HG03575 (cell line): ENCODE measurements at regions not wholly inside any gene's neighbourhood (a gene's known extent, or its start where the extent isn't known, plus 50 kb on each side); places are given as distances from the start of the nearest gene placed in this dataset.
"Not testable (repeated sequence)": the region's sequence is repeated elsewhere in the genome, so short reads cannot be mapped to it uniquely, and the experiment has no call there.

Source experiments
- ATAC-seq: cut with Tn5 transposase; IDR thresholded peaks from one replicate; pipeline ENCODE4 v1.9.1; 2021; ENCODE audit not compliant: unreplicated experiment, insufficient number of reproducible peaks, low FRiP score; ENCODE audit errors: extremely low read depth

DNA sequence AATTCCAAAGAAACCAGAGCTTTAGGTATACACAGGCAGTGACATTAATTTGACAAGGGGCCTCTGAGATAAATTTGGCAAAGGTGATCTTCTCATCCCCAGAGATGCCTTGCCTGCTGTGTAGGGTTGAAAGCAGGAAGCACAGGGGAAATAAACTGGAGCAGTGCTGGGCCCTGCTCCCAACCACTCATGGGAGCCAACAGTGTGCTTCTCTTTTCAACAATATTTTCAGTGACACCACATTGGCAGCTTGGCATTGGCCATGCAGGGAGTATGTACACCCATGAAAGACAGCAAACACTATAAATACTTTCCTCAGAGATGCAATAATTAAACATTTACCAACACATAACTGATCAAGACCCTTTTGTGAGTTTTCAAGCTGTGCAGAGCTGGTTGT is 90.7 kb upstream of the F13A1 start:
- ATAC-seq, result no peak

DNA sequence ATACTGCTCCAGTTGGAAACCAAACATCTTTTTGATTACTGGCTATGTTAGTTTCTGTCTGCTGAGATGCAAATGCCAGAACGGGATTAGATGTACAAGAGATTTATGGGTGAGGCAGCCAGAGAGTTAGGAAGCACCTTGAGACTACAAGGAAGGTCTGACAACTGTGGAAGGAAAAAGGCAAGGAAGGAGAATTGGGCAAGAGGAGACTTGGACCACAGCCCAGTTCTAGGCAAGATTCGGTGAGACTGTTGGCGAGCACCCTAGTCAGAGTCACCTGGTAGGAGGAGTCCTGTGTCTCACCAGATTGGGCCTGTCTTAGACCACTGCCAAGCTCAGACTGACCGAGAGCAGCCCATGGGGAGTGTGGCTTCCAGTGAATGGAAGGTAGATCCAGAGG is 91.8 kb upstream of the F13A1 start:
- no peak for ATAC-seq

DNA sequence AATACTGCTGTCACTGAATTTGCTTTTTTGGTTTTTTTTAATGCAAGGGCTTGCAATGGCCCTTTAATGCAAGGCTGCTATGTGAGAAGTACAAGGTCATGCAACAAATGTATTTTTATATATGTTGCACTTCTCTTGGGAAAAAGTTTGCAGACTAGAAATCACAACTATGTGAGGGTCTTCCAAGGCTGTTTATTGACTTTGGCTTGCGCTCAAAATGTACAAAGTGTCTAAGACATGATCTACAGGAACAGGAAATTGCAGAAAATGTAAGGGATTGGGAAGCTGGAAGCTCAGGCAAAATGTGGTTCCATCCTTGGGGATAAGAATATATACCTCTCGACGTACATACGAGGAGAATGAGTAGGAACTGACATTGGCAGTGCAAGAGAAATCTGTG is 92.2 kb upstream of the F13A1 start:
- no peak for ATAC-seq

DNA sequence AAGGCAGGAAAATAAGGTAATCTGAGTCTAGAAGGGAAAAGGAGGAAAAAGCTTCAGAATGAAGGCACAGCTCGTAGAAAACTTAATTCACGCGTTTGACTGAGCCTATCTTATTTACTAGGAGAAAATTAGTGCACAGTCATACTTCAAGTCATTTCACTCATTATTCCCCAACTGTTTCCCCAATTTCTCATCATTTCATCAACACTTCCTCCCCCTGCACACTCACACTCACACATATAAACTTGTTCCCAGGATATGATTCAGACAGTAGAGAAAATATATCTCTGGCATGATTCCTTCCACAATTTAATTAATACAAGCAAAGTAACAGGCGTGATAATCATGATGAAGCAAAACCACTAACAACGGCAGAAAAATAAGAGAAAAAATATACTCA is 94.5 kb upstream of the F13A1 start:
- ATAC-seq, result no peak

DNA sequence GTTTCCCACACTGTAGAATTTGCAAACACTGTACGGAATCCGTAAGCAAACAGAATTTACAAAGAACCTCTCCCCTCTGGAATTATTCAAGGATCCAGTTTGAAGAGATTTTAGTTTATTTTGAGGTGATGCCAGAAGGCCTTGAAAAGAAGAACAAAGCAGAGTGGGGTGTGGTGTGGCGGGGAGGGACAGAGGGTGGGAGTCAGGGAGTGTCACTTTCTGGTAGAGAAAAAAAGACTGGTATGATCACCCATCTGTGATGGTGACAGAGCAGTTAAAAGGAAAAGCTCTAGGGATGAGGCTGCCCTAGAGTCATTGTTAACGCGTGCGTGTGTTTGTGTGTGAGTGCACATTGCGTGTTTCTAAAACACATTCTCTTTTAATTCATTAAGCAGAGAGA is 97.0 kb upstream of the F13A1 start:
- ATAC-seq, result no peak

DNA sequence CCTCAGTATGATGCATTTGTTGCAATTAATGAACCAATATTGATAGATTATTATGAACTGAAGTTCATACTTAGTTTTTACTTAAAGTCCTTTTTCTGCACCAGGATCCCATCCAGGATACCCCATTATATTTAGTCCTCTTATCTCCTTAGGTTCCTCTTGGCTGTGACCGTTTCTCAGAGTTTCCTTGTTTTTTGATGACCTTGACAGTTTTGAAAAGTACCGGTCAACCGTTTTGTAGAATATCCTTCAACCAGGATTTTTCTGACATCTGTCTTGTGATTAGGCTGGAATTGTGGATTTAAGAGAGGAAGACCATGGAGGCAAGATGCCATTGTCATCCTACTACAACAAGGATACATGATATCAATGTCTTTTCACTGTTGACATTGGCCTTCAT is 98.0 kb upstream of the F13A1 start:
- ATAC-seq, result no peak

DNA sequence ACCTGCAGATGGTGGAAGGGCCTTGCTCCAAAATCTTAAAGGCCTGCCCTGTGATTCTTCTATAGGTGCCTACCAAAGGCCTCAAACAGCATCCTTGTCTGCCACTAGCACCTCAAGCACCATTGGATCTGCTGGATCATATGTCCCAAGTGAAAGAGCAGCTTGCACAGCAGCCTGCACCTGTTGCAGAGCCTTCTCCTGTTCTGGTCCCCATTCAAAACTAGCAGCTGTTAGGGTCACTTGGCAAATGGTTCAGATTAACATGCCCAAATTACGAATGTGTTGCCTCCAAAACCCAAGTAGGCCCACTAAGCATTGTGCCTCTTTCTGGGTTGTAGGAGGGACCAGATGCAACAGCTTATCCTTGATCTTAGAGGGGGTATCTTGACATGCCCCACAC is 99.6 kb upstream of the F13A1 start:
- ATAC-seq, result no peak

DNA sequence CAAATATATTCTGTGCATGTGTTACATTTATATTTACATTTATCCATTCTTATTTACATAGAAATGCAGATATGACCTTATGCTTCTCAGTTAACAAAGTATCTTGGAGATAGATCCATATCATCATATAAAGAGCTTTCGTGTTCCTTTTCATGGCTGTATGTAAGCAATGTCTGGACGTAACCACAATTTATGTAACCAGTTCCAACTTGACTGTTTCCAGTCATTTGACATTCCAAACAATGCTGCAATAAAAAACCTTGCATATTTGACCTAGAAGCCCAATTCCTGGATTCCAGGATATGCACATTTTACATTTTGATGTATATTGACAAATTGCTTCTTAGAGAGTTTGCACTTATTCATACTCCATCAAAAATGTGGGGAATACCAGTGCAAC is 113.7 kb upstream of the F13A1 start:
- no peak for ATAC-seq

DNA sequence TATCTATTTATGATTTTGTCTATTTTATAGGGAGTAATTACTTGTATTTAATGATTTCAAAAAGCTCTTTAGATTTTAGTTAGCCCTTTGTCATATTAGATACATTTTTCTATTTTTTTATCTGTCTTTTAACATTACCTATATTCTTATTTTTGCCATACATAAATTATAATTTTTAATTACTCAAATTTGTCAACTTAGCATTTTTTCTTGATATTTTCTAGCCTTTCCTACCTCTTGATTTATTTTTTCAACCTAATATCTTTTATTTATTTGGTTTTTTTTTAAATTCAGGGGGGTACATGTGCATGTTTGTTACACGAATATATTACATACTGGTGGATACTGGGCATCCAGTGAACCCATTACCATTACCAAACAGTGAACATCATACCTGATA is 114.3 kb upstream of the F13A1 start:
- no peak for ATAC-seq

DNA sequence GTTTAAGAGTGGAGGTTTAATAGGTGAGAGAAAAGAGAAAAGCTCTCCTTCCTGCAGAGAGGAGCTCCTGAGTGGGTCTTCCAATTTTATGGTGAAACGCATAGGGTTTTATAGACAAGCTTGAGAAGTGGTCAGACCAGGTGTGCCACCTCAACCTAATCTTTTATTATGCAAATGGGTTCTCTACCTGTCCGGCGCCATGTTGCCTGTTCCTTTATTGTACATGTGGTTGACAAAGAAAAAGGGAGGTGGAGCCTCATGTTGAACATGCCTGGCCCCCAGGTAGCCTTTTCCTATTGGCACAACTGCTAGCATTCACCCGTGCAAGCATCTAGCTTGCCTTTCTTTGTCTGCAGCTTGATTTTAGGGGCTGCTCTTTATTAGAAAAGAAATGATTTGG is 115.9 kb upstream of the F13A1 start:
- ATAC-seq, result no peak

DNA sequence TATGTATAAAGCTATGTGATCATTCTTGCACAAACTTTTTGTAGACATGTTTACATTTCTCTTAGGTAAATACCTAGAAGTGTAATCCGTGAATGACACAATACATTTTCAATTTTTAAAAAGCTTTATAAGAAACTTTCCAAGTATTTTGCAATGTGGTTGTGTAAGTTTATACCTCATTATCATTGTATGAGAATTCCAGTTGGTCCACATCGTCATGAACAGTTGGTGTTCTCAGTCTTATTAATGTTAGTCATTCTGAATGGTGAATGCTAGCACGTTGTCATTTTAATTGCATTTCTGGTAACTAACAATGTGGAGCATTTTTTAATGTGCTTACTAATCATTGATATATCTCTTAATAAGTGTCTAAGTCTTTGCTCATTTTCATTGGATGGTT is 116.5 kb upstream of the F13A1 start:
- ATAC-seq, result no peak

DNA sequence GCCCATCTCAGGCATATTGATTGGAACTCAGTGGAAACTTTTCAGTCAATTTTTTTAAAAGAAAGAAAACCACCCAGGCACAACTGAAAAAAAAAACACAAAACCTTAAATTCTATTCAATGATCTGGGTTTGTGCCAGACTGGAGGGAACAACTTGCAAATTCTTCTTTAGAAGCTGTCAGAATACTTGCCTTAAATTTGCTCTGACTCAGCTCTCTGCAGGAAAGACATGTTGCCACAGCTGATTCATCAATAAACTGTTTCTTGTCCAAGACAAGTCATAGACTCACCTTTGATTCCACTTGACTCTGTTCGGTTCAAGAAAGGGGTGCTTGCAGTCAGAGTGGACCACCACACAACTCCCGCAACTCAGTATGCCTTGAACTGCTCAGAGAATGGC is 117.8 kb upstream of the F13A1 start:
- no peak for ATAC-seq

DNA sequence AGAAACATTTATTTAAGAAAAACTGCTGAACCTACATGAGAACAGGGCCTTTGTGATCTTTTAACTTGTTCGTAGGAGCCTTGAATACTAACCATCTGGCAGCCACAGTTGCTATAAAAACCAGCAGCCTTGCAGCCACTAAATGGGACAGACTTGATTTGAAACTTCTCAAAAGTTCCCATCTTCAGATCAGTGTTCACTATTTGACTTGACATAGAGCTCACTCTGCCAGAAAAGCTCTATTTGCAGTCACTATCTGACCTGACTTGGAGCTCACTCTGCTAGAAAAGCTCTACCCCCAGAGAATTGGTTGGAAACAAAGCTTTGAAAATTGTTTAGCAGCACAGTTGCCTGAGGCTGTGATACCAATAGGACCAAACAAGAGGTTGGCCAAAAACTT is 119.3 kb upstream of the F13A1 start:
- no peak for ATAC-seq

DNA sequence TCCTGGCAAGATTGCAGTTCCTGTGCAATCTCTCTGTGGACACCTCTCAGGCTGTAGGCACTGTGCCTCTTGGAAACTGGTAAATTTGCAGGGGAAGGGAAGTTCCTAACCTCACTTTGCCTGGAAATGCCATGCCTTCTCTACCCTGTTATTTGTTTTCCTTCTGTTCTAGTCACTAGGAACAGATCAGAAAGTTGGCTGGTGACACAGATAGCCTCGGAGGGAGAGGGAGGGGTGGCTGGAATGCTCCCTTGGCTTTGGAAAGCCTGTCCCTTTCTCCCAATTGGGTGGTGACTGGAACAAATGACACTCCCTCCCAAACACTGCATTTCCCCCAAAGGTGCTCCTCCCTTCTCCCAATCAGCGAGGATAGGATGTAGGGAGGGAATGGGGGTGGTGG is 131.5 kb upstream of the F13A1 start:
- ATAC-seq, result no peak

DNA sequence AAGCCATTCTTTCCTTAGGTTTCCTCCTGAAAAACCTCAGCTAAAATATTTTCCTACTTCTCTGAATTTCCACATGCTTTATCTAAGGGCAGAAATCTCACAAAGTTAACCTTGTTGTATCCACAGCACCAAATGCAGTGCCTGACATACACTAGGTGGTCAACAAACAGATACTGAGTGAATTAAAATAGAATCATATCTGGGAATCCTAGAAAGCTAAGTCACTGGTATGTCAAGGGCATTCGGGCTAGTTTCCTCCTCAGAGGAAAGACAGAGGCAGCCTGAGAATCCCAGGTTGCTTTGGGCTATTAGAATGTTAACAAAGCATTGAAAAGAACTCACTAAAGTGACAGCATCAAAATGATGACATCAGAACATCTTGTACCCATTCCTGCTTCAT is 132.7 kb upstream of the F13A1 start:
- ATAC-seq, result no peak

DNA sequence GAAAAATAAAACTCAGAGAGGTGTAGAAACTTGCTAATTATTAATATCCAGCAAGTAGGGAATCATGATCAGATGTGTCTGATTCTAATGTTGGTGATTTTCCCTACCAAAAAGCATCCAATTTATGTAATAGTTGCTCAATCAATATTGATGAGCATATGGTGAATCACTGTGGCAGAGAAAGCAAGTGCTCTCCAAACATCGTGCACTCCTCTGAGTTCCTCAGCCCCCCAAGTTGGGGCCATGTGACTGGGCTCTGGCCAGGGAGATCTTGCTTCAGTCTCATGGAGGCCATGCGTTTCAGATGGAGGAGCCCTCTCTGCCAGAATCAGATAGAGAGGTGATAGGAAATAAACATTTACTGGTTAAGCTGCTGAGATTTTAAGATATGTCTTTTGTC is 133.2 kb upstream of the LY86 start:
- ATAC-seq, result no peak

DNA sequence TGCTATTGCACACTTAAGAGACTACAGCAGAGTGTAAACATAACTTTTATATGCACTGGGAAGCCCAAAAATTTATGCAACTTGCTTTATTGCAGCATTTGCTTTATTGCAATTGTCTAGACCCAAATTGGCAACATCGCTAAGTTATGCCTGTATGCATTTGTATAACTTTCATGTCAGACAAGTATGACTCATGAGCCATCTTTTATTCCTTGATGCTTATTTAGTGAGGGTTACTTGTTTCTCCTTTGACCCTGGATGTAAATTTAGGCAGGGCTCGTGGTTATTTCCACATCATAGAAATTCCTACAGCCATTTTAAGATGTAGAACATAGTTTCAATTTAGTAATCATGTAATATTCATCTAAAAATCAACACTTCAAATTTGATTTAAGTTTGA is 130.3 kb upstream of the LY86 start:
- ATAC-seq, result no peak

DNA sequence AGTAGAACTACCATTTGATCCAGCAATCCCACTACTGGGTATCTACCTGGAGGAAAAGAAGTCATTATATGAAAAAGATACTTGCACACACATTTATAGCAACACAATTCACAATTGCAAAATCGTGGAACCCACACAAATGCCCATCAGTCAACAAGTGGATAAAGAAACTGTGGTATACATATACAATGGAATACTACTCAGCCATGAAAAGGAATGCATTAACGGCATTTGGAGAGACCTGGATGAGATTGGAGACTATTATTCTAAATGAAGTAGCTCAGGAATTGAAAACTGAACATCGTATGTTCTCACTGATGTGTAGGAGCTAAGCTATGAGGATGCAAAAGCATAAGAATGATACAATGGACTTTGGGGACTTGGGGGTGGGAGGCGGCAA is 128.6 kb upstream of the LY86 start:
- ATAC-seq, result not testable (repeated sequence)

DNA sequence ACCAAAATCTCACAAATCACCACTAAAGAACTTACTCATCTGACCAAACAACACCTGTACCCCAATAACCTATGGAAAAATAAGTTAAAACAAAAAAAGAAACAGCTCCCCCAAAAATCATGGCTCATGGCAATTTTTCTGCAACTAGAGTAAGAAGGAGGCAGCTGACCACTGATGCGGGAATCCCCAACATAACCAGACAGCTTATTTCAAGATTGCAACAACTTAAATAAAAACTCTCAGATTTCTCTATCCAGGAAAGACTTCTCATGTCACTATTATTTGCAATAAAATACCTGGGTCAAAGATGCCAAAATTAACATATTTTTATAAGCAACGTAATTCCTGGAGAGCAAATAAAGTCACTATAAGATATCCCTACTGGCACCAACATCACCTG is 128.1 kb upstream of the LY86 start:
- no peak for ATAC-seq

DNA sequence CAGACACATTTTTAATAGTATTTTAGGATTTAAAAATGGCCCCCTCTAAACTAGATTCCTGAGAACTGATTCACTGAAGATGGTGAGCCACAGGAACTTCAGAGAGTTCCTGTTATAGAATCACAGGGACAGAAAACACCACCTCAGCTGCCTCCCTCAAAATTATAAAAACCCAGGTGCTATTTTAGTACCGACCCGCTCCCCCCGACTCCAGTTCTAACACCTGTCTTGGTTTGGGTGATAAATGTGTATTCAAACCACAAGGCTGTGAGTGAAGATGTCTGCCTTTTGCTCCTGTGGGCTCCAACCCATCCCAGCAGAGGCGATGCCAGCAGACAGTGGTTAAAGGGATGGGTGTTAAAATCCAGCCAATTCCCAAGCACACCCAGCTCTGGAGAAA is 127.4 kb upstream of the LY86 start:
- ATAC-seq, result no peak

DNA sequence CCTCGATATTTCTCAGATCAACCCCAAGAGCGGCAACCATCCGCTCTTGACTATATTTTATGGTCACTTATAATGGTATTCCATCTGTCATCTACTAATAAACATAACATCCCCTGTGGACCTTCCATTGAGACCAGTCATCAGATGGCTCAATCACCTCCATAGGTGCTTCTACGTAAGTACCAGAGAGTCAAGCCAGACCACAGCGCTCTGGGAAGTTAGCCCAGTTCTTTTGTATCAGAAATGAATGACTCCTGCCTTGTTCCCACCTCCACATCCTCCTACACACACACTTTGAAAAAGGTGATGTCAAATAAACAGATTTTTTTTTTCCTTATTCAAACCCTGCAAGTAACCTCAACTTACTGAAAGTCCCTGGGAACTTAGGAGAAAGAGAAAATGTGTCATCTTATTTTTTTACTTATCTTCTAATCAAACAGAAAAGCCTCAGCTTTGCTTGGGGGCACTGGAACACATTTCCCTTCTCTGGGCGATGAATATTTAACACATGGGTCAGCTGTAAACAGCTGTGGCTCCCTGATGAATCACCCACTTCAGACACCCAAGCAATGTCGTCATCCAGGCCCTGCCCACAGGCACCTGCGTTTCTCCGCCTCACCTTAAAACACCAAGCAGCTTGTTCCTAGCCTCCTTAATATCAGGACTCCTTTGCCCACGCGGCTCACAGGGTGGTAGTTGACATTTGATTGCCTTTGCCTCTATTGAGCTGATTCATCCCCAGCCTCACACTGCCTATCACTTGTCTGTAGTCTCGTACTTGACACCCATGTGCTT is 121.4 kb upstream of the LY86 start:
- ATAC-seq, result no peak
